HG03442 (cell line): ENCODE measurements at regions not wholly inside any gene's neighbourhood (a gene's known extent, or its start where the extent isn't known, plus 50 kb on each side); places are given as distances from the start of the nearest gene placed in this dataset.
"Not testable (repeated sequence)": the region's sequence is repeated elsewhere in the genome, so short reads cannot be mapped to it uniquely, and the experiment has no call there.

Experiments used
- ATAC-seq: cut with Tn5 transposase; IDR thresholded peaks from one replicate; pipeline ENCODE4 v1.9.1; 2021; ENCODE audit warnings: mild to moderate bottlenecking, moderate library complexity; ENCODE audit not compliant: unreplicated experiment

GRCh38 chr4:19539201-19539600, 712.5 kb upstream of the SLIT2 start:
- no peak for ATAC-seq

GRCh38 chr4:19534159-19534558, 717.5 kb upstream of the SLIT2 start:
- no peak for ATAC-seq

GRCh38 chr4:19531906-19532848, 719.5 kb upstream of the SLIT2 start:
- ATAC-seq: no peak

GRCh38 chr4:19523964-19524363, 727.7 kb upstream of the SLIT2 start:
- ATAC-seq: no peak

- no peak for ATAC-seq
These were observed 728.7 kb upstream of the SLIT2 start for GRCh38 chr4:19522966-19523365.

- ATAC-seq: no peak
These were observed 730.7 kb upstream of the SLIT2 start for GRCh38 chr4:19520939-19521520.

GRCh38 chr4:19514276-19515070, 737.2 kb upstream of the SLIT2 start:
- no peak for ATAC-seq

GRCh38 chr4:19512086-19512485, 739.6 kb upstream of the SLIT2 start:
- ATAC-seq: no peak

GRCh38 chr4:19510993-19511392, 740.7 kb upstream of the SLIT2 start:
- ATAC-seq: no peak

GRCh38 chr4:19508442-19508841, 743.3 kb upstream of the SLIT2 start:
- ATAC-seq: no peak

- ATAC-seq: no peak
These were observed 754.0 kb upstream of the SLIT2 start for GRCh38 chr4:19497705-19498104.

- ATAC-seq: no peak
These were observed 754.9 kb upstream of the SLIT2 start for GRCh38 chr4:19496756-19497155.

- no peak for ATAC-seq
These were observed 756.7 kb upstream of the SLIT2 start for GRCh38 chr4:19494961-19495360.

- no peak for ATAC-seq
These were observed 759.1 kb upstream of the SLIT2 start for GRCh38 chr4:19492606-19493005.

- ATAC-seq: no peak
These were observed 765.3 kb upstream of the SLIT2 start for GRCh38 chr4:19486400-19486799.

GRCh38 chr4:19478791-19479190, 772.9 kb upstream of the SLIT2 start:
- ATAC-seq: no peak

- no peak for ATAC-seq
These were observed 778.1 kb upstream of the SLIT2 start for GRCh38 chr4:19473569-19473968.

- ATAC-seq: no peak
These were observed 779.0 kb upstream of the SLIT2 start for GRCh38 chr4:19472666-19473065.

- ATAC-seq: not testable (repeated sequence)
These were observed 781.7 kb upstream of the SLIT2 start for GRCh38 chr4:19470001-19470400.

- ATAC-seq: no peak
These were observed 789.6 kb upstream of the SLIT2 start for GRCh38 chr4:19462117-19462516.

GRCh38 chr4:19455850-19456602, 795.7 kb upstream of the SLIT2 start:
- ATAC-seq: no peak
